Breast epithelium (tissue), 3 donors: ENCODE measurements at regions not wholly inside any gene's neighbourhood (a gene's known extent, or its start where the extent isn't known, plus 50 kb on each side); places are given as distances from the start of the nearest gene placed in this dataset.

ENCODE experiments used
- CTCF ChIP-seq, 3 donors: fragments of 450-650 bp; IDR thresholded peaks; one replicate each; pipeline ENCODE4 v1.5.1; 2016 to 2017; ENCODE audit warnings: antibody characterized with exemption in 3 of 3, mild to moderate bottlenecking in 3 of 3, moderate library complexity in 3 of 3
- POLR2A ChIP-seq: fragments of 450-650 bp; IDR thresholded peaks from one replicate; pipeline ENCODE4 v1.6.1; 2016; ENCODE audit warnings: antibody characterized with exemption, mild to moderate bottlenecking, moderate library complexity
- POLR2AphosphoS5 ChIP-seq, 3 donors: sonication (generic); formaldehyde crosslinking; IDR thresholded peaks; one replicate each; pipeline ENCODE4 v1.6.1; 2017; ENCODE audit warnings: antibody characterized with exemption in 3 of 3

- TF ChIP-seq POLR2AphosphoS5 (IDR thresholded peaks at IDR 0.05) (no peak), CTCF (IDR thresholded peaks at IDR 0.05) (no peak), POLR2A (no peak)
Observed at GRCh38 chr14:51357250-51357649, 117.2 kb downstream of the TMX1 start.
